Lower leg skin (tissue), 3 donors: ENCODE measurements at regions not wholly inside any gene's neighbourhood (a gene's known extent, or its start where the extent isn't known, plus 50 kb on each side); places are given as distances from the start of the nearest gene placed in this dataset.

Experiments
- POLR2A ChIP-seq, 2 donors: fragments of 450-650 bp; IDR thresholded peaks; one replicate each; pipeline ENCODE4 v1.6.1; 2016 to 2017; ENCODE audit warnings: antibody characterized with exemption in 2 of 2, mild to moderate bottlenecking in 1 of 2, moderate library complexity in 1 of 2
- TF ChIP-seq, protein P1 (sequence below), 3 donors: fragments of 450-650 bp; IDR thresholded peaks; one replicate each; pipeline ENCODE4 v1.5.1; 2016; ENCODE audit warnings: antibody characterized with exemption in 3 of 3, mild to moderate bottlenecking in 3 of 3, moderate library complexity in 2 of 3

DNA sequence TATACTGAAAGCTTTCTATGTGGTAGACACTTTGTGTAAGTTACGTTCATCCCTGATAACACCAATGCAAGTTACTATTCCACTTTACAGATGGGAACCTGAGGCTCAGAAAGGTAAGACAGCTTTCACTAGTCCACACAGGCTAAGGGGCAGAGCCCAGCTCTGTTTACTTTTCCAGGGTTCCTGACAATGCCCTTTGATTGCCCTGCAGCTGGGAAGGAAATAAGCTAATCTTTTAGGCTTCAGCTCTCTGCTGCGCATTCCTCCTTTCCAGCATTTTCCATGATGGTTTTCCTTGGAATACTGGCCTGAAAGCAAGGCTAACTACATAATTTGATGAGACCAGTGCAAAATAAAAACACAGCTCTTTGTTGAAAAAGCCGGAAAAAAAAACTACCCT lies 185.7 kb upstream of the BTG1 start:
- TF ChIP-seq POLR2A (IDR thresholded peaks at IDR 0.05): no peak
- TF ChIP-seq, protein P1, sequence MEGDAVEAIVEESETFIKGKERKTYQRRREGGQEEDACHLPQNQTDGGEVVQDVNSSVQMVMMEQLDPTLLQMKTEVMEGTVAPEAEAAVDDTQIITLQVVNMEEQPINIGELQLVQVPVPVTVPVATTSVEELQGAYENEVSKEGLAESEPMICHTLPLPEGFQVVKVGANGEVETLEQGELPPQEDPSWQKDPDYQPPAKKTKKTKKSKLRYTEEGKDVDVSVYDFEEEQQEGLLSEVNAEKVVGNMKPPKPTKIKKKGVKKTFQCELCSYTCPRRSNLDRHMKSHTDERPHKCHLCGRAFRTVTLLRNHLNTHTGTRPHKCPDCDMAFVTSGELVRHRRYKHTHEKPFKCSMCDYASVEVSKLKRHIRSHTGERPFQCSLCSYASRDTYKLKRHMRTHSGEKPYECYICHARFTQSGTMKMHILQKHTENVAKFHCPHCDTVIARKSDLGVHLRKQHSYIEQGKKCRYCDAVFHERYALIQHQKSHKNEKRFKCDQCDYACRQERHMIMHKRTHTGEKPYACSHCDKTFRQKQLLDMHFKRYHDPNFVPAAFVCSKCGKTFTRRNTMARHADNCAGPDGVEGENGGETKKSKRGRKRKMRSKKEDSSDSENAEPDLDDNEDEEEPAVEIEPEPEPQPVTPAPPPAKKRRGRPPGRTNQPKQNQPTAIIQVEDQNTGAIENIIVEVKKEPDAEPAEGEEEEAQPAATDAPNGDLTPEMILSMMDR (IDR thresholded peaks at IDR 0.05): no peak
